ENCODE measurements at regions not wholly inside any gene's neighbourhood (a gene's known extent, or its start where the extent isn't known, plus 50 kb on each side); places are given as distances from the start of the nearest gene placed in this dataset.

DNA sequence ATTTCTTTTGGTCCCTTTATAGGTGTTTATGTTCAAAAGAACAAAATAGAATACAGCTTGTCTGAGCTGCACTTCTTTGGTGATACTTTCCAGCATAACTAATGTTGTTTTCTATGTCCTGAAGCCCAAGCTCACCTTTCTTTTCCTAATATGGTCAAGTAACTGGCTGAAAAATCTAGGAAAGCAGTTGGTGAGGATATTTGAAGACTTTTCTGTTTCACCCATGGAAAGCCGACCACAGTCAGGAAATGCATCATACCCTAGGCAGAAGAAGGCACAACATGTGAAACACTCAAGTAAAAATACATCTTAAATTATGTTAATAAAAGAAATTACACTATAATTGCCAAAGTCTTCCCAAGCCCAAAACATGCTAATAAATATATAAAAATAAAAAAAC lies 337.0 kb downstream of the PDGFC start:
- Histone ChIP-seq H3K36me3 (ENCODE audit: low read depth) (no peaks in the 10 kb centered on the region), H2AFZ (no peak overlapping the region), H3F3A (ENCODE audit: insufficient read depth, low read depth) (no peaks in the 10 kb centered on the region), H3K4me3 (no peak overlapping the region), H4K20me1 (ENCODE audit: insufficient read depth) (no peaks in the 10 kb centered on the region), H3K9me3 (ENCODE audit: insufficient read depth, low read depth) (no peaks in the 10 kb centered on the region), H3K4me2 (no peak overlapping the region), H3K9me2 (ENCODE audit: insufficient read depth) (no peaks in the 10 kb centered on the region), H3K4me1 (replicated peaks; ENCODE audit: insufficient read depth) (0 out of 2 replicates have a peak, but pooled peaks cover 3% of the 10 kb centered on the region), H3K27ac (no peak overlapping the region), H3K79me2 (ENCODE audit: low read depth) (no peaks in the 10 kb centered on the region), H3K27me3 (ENCODE audit: insufficient read depth, low read depth) (no peaks in the 10 kb centered on the region)
- ChIA-PET POLR2A (ENCODE audit: unreplicated experiment) (no interaction called here), CTCF (no interaction called here)
- TF ChIP-seq CTCF (conservative IDR thresholded peaks at IDR 0.05) (no peak), EZH2 (IDR thresholded peaks at IDR 0.05; ENCODE audit: low read depth) (no peak)
- no peak for DNase-seq
- BruUV-seq (replicated peaks): no TSS peak
- intact Hi-C loops (cut with micrococcal nuclease; ENCODE audit: unreplicated experiment): no loop called here

- no peak for TF ChIP-seq EZH2 (IDR thresholded peaks at IDR 0.05; ENCODE audit: low read depth)
- TF ChIP-seq CTCF (conservative IDR thresholded peaks at IDR 0.05): no peak
- intact Hi-C loops (cut with micrococcal nuclease; ENCODE audit: unreplicated experiment): no loop called here
- no TSS peak for BruUV-seq (replicated peaks)
- POLR2A ChIA-PET (ENCODE audit: unreplicated experiment): no interaction called here
- Histone ChIP-seq H3K4me2 (no peak overlapping the region), H3K27ac (no peak overlapping the region), H2AFZ (no peak overlapping the region), H3F3A (ENCODE audit: insufficient read depth, low read depth) (no peaks in the 10 kb centered on the region), H3K4me3 (no peak overlapping the region), H3K79me2 (ENCODE audit: low read depth) (no peaks in the 10 kb centered on the region), H4K20me1 (ENCODE audit: insufficient read depth) (no peaks in the 10 kb centered on the region), H3K9me3 (ENCODE audit: insufficient read depth, low read depth) (no peaks in the 10 kb centered on the region), H3K36me3 (ENCODE audit: low read depth) (no peaks in the 10 kb centered on the region), H3K27me3 (ENCODE audit: insufficient read depth, low read depth) (no peaks in the 10 kb centered on the region), H3K4me1 (replicated peaks; ENCODE audit: insufficient read depth) (no peaks in the 10 kb centered on the region), H3K9me2 (ENCODE audit: insufficient read depth) (no peaks in the 10 kb centered on the region)
- CTCF ChIA-PET: no interaction called here
- no peak for DNase-seq
Measured at GRCh38 chr4:156633847-156634246, 337.8 kb downstream of the PDGFC start.

- BruUV-seq (replicated peaks): no TSS peak
- CTCF ChIA-PET: no interaction called here
- intact Hi-C loops (cut with micrococcal nuclease; ENCODE audit: unreplicated experiment): no loop called here
- Histone ChIP-seq H3K4me3 (no peak overlapping the region), H2AFZ (no peak overlapping the region), H4K20me1 (ENCODE audit: insufficient read depth) (no peaks in the 10 kb centered on the region), H3K79me2 (ENCODE audit: low read depth) (no peaks in the 10 kb centered on the region), H3K9me3 (ENCODE audit: insufficient read depth, low read depth) (no peaks in the 10 kb centered on the region), H3K4me1 (replicated peaks; ENCODE audit: insufficient read depth) (no peaks in the 10 kb centered on the region), H3K27ac (no peak overlapping the region), H3K4me2 (no peak overlapping the region), H3K36me3 (ENCODE audit: low read depth) (no peaks in the 10 kb centered on the region), H3K9me2 (ENCODE audit: insufficient read depth) (no peaks in the 10 kb centered on the region), H3K27me3 (ENCODE audit: insufficient read depth, low read depth) (no peaks in the 10 kb centered on the region), H3F3A (ENCODE audit: insufficient read depth, low read depth) (no peaks in the 10 kb centered on the region)
- TF ChIP-seq CTCF (conservative IDR thresholded peaks at IDR 0.05) (no peak), EZH2 (IDR thresholded peaks at IDR 0.05; ENCODE audit: low read depth) (no peak)
- POLR2A ChIA-PET (ENCODE audit: unreplicated experiment): no interaction called here
- no peak for DNase-seq
Measured at GRCh38 chr4:156628858-156629257, 342.7 kb downstream of the PDGFC start.
